Endothelial cell of umbilical vein (primary cell): ENCODE measurements at regions not wholly inside any gene's neighbourhood (a gene's known extent, or its start where the extent isn't known, plus 50 kb on each side); places are given as distances from the start of the nearest gene placed in this dataset.

ENCODE experiments used
- BruUV-seq: library from RNA; stranded (reverse); fragments of 400-500 nt; replicated peaks from 2 replicates; lab custom pipeline; 2021; lab: Mats Ljungman, UMichigan
- CTCF ChIA-PET: fragments of 300-600, 350-600 bp; sonication (Branson Sonifier 250); formaldehyde crosslinking; loops from one replicate; lab custom pipeline; 2021; ENCODE audit warnings: antibody characterized with exemption, inconsistent platforms; lab: Charles Lee
- POLR2A ChIA-PET: fragments of 300-600, 350-600 bp; sonication (Branson Sonifier 250); formaldehyde crosslinking; loops from one replicate; lab custom pipeline; 2021; ENCODE audit warnings: antibody characterized with exemption, inconsistent platforms; lab: Charles Lee
- DNase-seq: peaks from one replicate; pipeline ENCODE4 v3.0.0-alpha.2; 2011; ENCODE audit warnings: low read depth, low spot score
- FAIRE-seq: peaks from 2 replicates; lab custom pipeline; 2011; peaks lifted over from hg19 to GRCh38; lab: Jason Lieb, UNC
- H2AFZ ChIP-seq: 2 replicates; pipeline ENCODE4 v1.6.0; 2012; ENCODE audit warnings: low read depth, low read length, control low read depth, inconsistent platforms
- H3K27ac ChIP-seq: 2 replicates; pipeline ENCODE4 v1.5.1; 2011; ENCODE audit warnings: low read depth, mild to moderate bottlenecking, control low read depth, low read length, moderate library complexity; ENCODE audit not compliant: insufficient read depth
- H3K27me3 ChIP-seq, 2 experiments: 2 replicates each; pipeline versions ENCODE4 v1.6.0 to v1.6.1; 2011; ENCODE audit warnings: low read length in 2 of 2, mixed read lengths in 1 of 2; ENCODE audit not compliant: control insufficient read depth in 2 of 2, insufficient read depth in 2 of 2
- H3K36me3 ChIP-seq, 2 experiments: 2 replicates in 1 of 2; 3 replicates in 1 of 2; pipeline ENCODE4 v1.5.1; 2011; ENCODE audit warnings: low read length in 2 of 2, mild to moderate bottlenecking in 1 of 2, moderate library complexity in 1 of 2; ENCODE audit not compliant: control insufficient read depth in 2 of 2, insufficient read depth in 2 of 2; ENCODE audit errors: extremely low read depth in 1 of 2
- H3K4me1 ChIP-seq: 3 replicates; pipeline ENCODE4 v1.5.1; 2011; ENCODE audit warnings: mild to moderate bottlenecking, low read length; ENCODE audit not compliant: control insufficient read depth, insufficient read depth; ENCODE audit errors: extremely low read depth
- H3K4me2 ChIP-seq: 2 replicates; pipeline ENCODE4 v1.6.1; 2011; ENCODE audit warnings: low read length, control low read depth, mixed read lengths; ENCODE audit not compliant: insufficient read depth
- H3K4me3 ChIP-seq, 3 experiments: fragments of 200-600 bp in 1 of 3; sonication (generic), shearing (Covaris generic) in 1 of 3; replicated peaks in 1 of 3; 2 replicates each; pipeline ENCODE4 v1.5.1; 2011 to 2016; ENCODE audit warnings: control low read depth in 3 of 3, low read length in 3 of 3, mild to moderate bottlenecking in 2 of 3, inconsistent platforms in 1 of 3, low read depth in 1 of 3, moderate library complexity in 1 of 3; ENCODE audit not compliant: insufficient read depth in 1 of 3
- H3K79me2 ChIP-seq: 2 replicates; pipeline ENCODE4 v1.6.0; 2012; ENCODE audit warnings: low read length, inconsistent platforms; ENCODE audit not compliant: control insufficient read depth, insufficient read depth
- H3K9ac ChIP-seq: replicated peaks from 2 replicates; pipeline ENCODE3; 2011; ENCODE audit warnings: low read length, control low read depth; ENCODE audit not compliant: insufficient read depth; ENCODE audit errors: extremely low read depth
- H3K9me1 ChIP-seq: replicated peaks from 3 replicates; pipeline ENCODE4 v1.6.0; 2011; ENCODE audit warnings: mild to moderate bottlenecking, low read length; ENCODE audit not compliant: control insufficient read depth, insufficient read depth; ENCODE audit errors: extremely low read depth
- H3K9me3 ChIP-seq: replicated peaks from 2 replicates; pipeline ENCODE4 v1.5.1; 2012; ENCODE audit warnings: low read length, inconsistent platforms; ENCODE audit not compliant: control insufficient read depth, insufficient read depth
- H4K20me1 ChIP-seq: replicated peaks from 2 replicates; pipeline ENCODE3; 2011; ENCODE audit warnings: mild to moderate bottlenecking, low read length; ENCODE audit not compliant: control insufficient read depth, insufficient read depth; ENCODE audit errors: extremely low read depth
- EZH2 ChIP-seq: IDR thresholded peaks from 2 replicates; pipeline ENCODE4 v1.6.1; 2012; ENCODE audit warnings: borderline replicate concordance, low read depth, mild to moderate bottlenecking, moderate library complexity, low read length, inconsistent platforms; ENCODE audit not compliant: severe bottlenecking
- FOS ChIP-seq: IDR thresholded peaks from 2 replicates; pipeline ENCODE4 v1.6.1; 2011; ENCODE audit warnings: mild to moderate bottlenecking, low read length, moderate library complexity, borderline replicate concordance; ENCODE audit not compliant: insufficient read depth
- GATA2 ChIP-seq: IDR thresholded peaks from 2 replicates; pipeline ENCODE4 v1.7.0; 2011; ENCODE audit warnings: low read depth, mild to moderate bottlenecking, moderate library complexity, mixed read lengths, low read length; ENCODE audit not compliant: insufficient read length, insufficient read depth
- JUN ChIP-seq: IDR thresholded peaks from 2 replicates; pipeline ENCODE4 v1.6.1; 2011; ENCODE audit warnings: borderline replicate concordance, low read depth; ENCODE audit not compliant: insufficient read length, insufficient read depth
- MYC ChIP-seq: IDR thresholded peaks from one replicate; pipeline ENCODE4 v1.6.1; 2011; ENCODE audit warnings: mild to moderate bottlenecking, low read depth, low read length
- POLR2A ChIP-seq: IDR thresholded peaks from 2 replicates; pipeline ENCODE4 v1.6.1; 2012; ENCODE audit warnings: low read depth, mild to moderate bottlenecking, control low read depth, low read length
- POLR2AphosphoS5 ChIP-seq: IDR thresholded peaks from 2 replicates; pipeline ENCODE4 v1.6.1; 2012; ENCODE audit warnings: low read depth, mild to moderate bottlenecking, control low read depth, low read length, moderate library complexity; ENCODE audit not compliant: insufficient read depth
- dilution Hi-C: fragments of 300-500 bp; cut with MboI; formaldehyde crosslinking; loops from one replicate; pipeline ENCODE4 v1.15.0; 2019; ENCODE audit warnings: low sequenced_read_pairs; ENCODE audit not compliant: extremely low pct_ligation_motif_present
- intact Hi-C: fragments of 100-400 bp; cut with micrococcal nuclease; formaldehyde crosslinking; loops from one replicate; pipeline ENCODE4 v1.10.0; 2022
- TF ChIP-seq, protein P1 (sequence below), 2 donors: IDR thresholded peaks; 1 replicate in 1 of 2; 2 replicates in 1 of 2; pipeline ENCODE4 v1.5.1; 2011; ENCODE audit warnings: low read length in 2 of 2, mild to moderate bottlenecking in 2 of 2, moderate library complexity in 2 of 2, control low read depth in 1 of 2, inconsistent platforms in 1 of 2, low read depth in 1 of 2; ENCODE audit not compliant: insufficient read depth in 1 of 2; ENCODE audit errors: extremely low read depth in 1 of 2
- TF ChIP-seq, protein P2 (sequence below): IDR thresholded peaks from 2 replicates; pipeline ENCODE4 v1.6.1; 2011; ENCODE audit not compliant: insufficient read depth, insufficient read length

DNA sequence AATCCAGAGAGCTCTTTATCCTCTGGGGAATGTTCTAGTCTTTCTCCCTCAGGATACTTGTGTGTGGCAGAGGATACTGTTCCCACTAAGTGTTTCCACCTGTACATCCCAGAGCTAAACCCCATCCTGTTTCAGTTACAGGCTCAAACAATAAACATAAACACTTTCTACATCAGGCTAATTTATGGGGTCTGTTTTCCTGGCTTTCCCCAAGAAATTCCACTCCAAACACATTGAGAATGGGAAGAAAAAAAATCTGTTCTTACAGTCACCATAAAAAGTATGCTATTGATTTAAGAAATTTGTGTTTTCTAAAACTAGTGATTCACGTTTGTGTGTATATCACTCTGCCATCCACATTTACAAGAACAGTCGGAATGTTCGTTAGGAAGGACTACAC is 293.9 kb upstream of the FOXQ1 start:
- H2AFZ ChIP-seq: no peak overlapping the region
- no peak for DNase-seq
- H3K27ac ChIP-seq: no peak overlapping the region
- no TSS peak for BruUV-seq
- H3K9me3 ChIP-seq: peaks cover 3% of the 10 kb centered on the region
- no peak overlapping the region for H3K4me2 ChIP-seq
- no peaks in the 10 kb centered on the region for H3K27me3 ChIP-seq
- no peak overlapping the region for H3K4me3 ChIP-seq
- no peaks in the 10 kb centered on the region for H3K79me2 ChIP-seq
- dilution Hi-C loops (no loop called here), intact Hi-C loops (no loop called here)
- POLR2A ChIA-PET: no interaction called here
- no peak for FAIRE-seq
- no peaks in the 10 kb centered on the region for H3K36me3 ChIP-seq
- H3K9me1 ChIP-seq: no peaks in the 10 kb centered on the region
- no peaks in the 10 kb centered on the region for H3K4me1 ChIP-seq
- no peak for TF ChIP-seq JUN
- TF ChIP-seq MYC: no peak
- no peak overlapping the region for H3K9ac ChIP-seq
- H4K20me1 ChIP-seq: no peaks in the 10 kb centered on the region
- CTCF ChIA-PET: no interaction called here

- Histone ChIP-seq H3K79me2 (no peaks in the 10 kb centered on the region), H3K4me3 (no peak overlapping the region), H3K4me1 (no peaks in the 10 kb centered on the region), H2AFZ (no peak overlapping the region), H4K20me1 (no peaks in the 10 kb centered on the region), H3K36me3 (no peaks in the 10 kb centered on the region), H3K27me3 (no peaks in the 10 kb centered on the region), H3K4me2 (no peak overlapping the region), H3K9me1 (no peaks in the 10 kb centered on the region), H3K9ac (no peak overlapping the region), H3K9me3 (peaks cover 5% of the 10 kb centered on the region), H3K27ac (no peak overlapping the region)
- POLR2A ChIA-PET: no interaction called here
- intact Hi-C loops (no loop called here), dilution Hi-C loops (no loop called here)
- CTCF ChIA-PET: no interaction called here
- no peak for DNase-seq
- BruUV-seq: no TSS peak
- FAIRE-seq: no peak
- TF ChIP-seq, protein P1, sequence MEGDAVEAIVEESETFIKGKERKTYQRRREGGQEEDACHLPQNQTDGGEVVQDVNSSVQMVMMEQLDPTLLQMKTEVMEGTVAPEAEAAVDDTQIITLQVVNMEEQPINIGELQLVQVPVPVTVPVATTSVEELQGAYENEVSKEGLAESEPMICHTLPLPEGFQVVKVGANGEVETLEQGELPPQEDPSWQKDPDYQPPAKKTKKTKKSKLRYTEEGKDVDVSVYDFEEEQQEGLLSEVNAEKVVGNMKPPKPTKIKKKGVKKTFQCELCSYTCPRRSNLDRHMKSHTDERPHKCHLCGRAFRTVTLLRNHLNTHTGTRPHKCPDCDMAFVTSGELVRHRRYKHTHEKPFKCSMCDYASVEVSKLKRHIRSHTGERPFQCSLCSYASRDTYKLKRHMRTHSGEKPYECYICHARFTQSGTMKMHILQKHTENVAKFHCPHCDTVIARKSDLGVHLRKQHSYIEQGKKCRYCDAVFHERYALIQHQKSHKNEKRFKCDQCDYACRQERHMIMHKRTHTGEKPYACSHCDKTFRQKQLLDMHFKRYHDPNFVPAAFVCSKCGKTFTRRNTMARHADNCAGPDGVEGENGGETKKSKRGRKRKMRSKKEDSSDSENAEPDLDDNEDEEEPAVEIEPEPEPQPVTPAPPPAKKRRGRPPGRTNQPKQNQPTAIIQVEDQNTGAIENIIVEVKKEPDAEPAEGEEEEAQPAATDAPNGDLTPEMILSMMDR (IDR thresholded peaks at IDR 0.05; ENCODE audit: extremely low read depth in 1 of 2, insufficient read depth in 1 of 2, low read depth in 1 of 2, low read length in 2 of 2): no peak
- no peak for TF ChIP-seq JUN
- TF ChIP-seq, protein P2, sequence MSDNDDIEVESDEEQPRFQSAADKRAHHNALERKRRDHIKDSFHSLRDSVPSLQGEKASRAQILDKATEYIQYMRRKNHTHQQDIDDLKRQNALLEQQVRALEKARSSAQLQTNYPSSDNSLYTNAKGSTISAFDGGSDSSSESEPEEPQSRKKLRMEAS: no peak
- no peak for TF ChIP-seq POLR2A
- no peak for TF ChIP-seq GATA2
- no peak for TF ChIP-seq POLR2AphosphoS5
- no peak for TF ChIP-seq EZH2
- no peak for TF ChIP-seq MYC
- TF ChIP-seq FOS: no peak
Measured at GRCh38 chr6:1016329-1017302, 295.3 kb upstream of the FOXQ1 start.
